ENCODE measurements at regions not wholly inside any gene's neighbourhood (a gene's known extent, or its start where the extent isn't known, plus 50 kb on each side); places are given as distances from the start of the nearest gene placed in this dataset.

GRCh38 chr3:83956431-83956830 is 1002.4 kb upstream of the CADM2 start:
- H3K4me3 ChIP-seq (ENCODE audit: low read length) = no peak overlapping the region
- H3K4me1 ChIP-seq (ENCODE audit: insufficient read depth, low read length) = 0 out of 2 replicates have a peak, but pooled peaks cover 4% of the 10 kb centered on the region
- no peak overlapping the region for H3K27ac ChIP-seq (ENCODE audit: low read length)
- no peaks in the 10 kb centered on the region for H3K9me3 ChIP-seq (ENCODE audit: insufficient read depth, low read depth, low read length)
- H3K9ac ChIP-seq (ENCODE audit: low read depth, low read length) = no peak overlapping the region
- no peaks in the 10 kb centered on the region for H3K36me3 ChIP-seq (ENCODE audit: insufficient read depth, low read depth, low read length)
- H3K27me3 ChIP-seq (ENCODE audit: insufficient read depth, low read length) = no peaks in the 10 kb centered on the region

- Histone ChIP-seq H3K36me3 (ENCODE audit: insufficient read depth, low read depth, low read length) (no peaks in the 10 kb centered on the region), H3K4me3 (ENCODE audit: low read length) (no peak overlapping the region), H3K27ac (ENCODE audit: low read length) (no peak overlapping the region), H3K9me3 (ENCODE audit: insufficient read depth, low read depth, low read length) (no peaks in the 10 kb centered on the region), H3K9ac (ENCODE audit: low read depth, low read length) (no peak overlapping the region), H3K4me1 (ENCODE audit: insufficient read depth, low read length) (no peaks in the 10 kb centered on the region), H3K27me3 (ENCODE audit: insufficient read depth, low read length) (no peaks in the 10 kb centered on the region)
Measured at GRCh38 chr3:83968356-83968755, 990.4 kb upstream of the CADM2 start.

- no peaks in the 10 kb centered on the region for H3K4me1 ChIP-seq (ENCODE audit: insufficient read depth, low read length)
- no peaks in the 10 kb centered on the region for H3K36me3 ChIP-seq (ENCODE audit: insufficient read depth, low read depth, low read length)
- no peaks in the 10 kb centered on the region for H3K27me3 ChIP-seq (ENCODE audit: insufficient read depth, low read length)
- no peak overlapping the region for H3K4me3 ChIP-seq (ENCODE audit: low read length)
- H3K27ac ChIP-seq (ENCODE audit: low read length) = no peak overlapping the region
- H3K9ac ChIP-seq (ENCODE audit: low read depth, low read length) = no peak overlapping the region
- H3K9me3 ChIP-seq (ENCODE audit: insufficient read depth, low read depth, low read length) = no peaks in the 10 kb centered on the region
Measured at GRCh38 chr3:83971666-83972065, 987.1 kb upstream of the CADM2 start.

GRCh38 chr3:84008623-84009022 is 950.2 kb upstream of the CADM2 start:
- H3K27me3 ChIP-seq (ENCODE audit: insufficient read depth, low read length) = no peaks in the 10 kb centered on the region
- H3K9ac ChIP-seq (ENCODE audit: low read depth, low read length) = no peak overlapping the region
- H3K4me3 ChIP-seq (ENCODE audit: low read length) = no peak overlapping the region
- no peak overlapping the region for H3K27ac ChIP-seq (ENCODE audit: low read length)
- no peaks in the 10 kb centered on the region for H3K36me3 ChIP-seq (ENCODE audit: insufficient read depth, low read depth, low read length)
- no peaks in the 10 kb centered on the region for H3K4me1 ChIP-seq (ENCODE audit: insufficient read depth, low read length)
- H3K9me3 ChIP-seq (ENCODE audit: insufficient read depth, low read depth, low read length) = no peaks in the 10 kb centered on the region

- H3K9me3 ChIP-seq (ENCODE audit: insufficient read depth, low read depth, low read length) = no peaks in the 10 kb centered on the region
- no peak overlapping the region for H3K4me3 ChIP-seq (ENCODE audit: low read length)
- no peaks in the 10 kb centered on the region for H3K36me3 ChIP-seq (ENCODE audit: insufficient read depth, low read depth, low read length)
- H3K9ac ChIP-seq (ENCODE audit: low read depth, low read length) = no peak overlapping the region
- no peak overlapping the region for H3K27ac ChIP-seq (ENCODE audit: low read length)
- no peaks in the 10 kb centered on the region for H3K4me1 ChIP-seq (ENCODE audit: insufficient read depth, low read length)
- no peaks in the 10 kb centered on the region for H3K27me3 ChIP-seq (ENCODE audit: insufficient read depth, low read length)
Measured at GRCh38 chr3:84023842-84024241, 934.9 kb upstream of the CADM2 start.

GRCh38 chr3:84039099-84039498 is 919.7 kb upstream of the CADM2 start:
- peaks cover 1% of the 10 kb centered on the region; the same call in 1 of the 2 replicates for H3K9me3 ChIP-seq (ENCODE audit: insufficient read depth, low read depth, low read length)
- H3K4me1 ChIP-seq (ENCODE audit: insufficient read depth, low read length) = no peaks in the 10 kb centered on the region
- H3K27ac ChIP-seq (ENCODE audit: low read length) = no peak overlapping the region
- H3K9ac ChIP-seq (ENCODE audit: low read depth, low read length) = no peak overlapping the region
- H3K36me3 ChIP-seq (ENCODE audit: insufficient read depth, low read depth, low read length) = no peaks in the 10 kb centered on the region
- H3K27me3 ChIP-seq (ENCODE audit: insufficient read depth, low read length) = no peaks in the 10 kb centered on the region
- no peak overlapping the region for H3K4me3 ChIP-seq (ENCODE audit: low read length)

- H3K9me3 ChIP-seq (ENCODE audit: insufficient read depth, low read depth, low read length) = no peaks in the 10 kb centered on the region; the same call in 1 of the 2 replicates
- H3K9ac ChIP-seq (ENCODE audit: low read depth, low read length) = no peak overlapping the region
- no peak overlapping the region for H3K4me3 ChIP-seq (ENCODE audit: low read length)
- H3K27ac ChIP-seq (ENCODE audit: low read length) = no peak overlapping the region
- no peaks in the 10 kb centered on the region for H3K36me3 ChIP-seq (ENCODE audit: insufficient read depth, low read depth, low read length)
- H3K27me3 ChIP-seq (ENCODE audit: insufficient read depth, low read length) = no peaks in the 10 kb centered on the region
- H3K4me1 ChIP-seq (ENCODE audit: insufficient read depth, low read length) = no peaks in the 10 kb centered on the region
Measured at GRCh38 chr3:84042399-84043106, 916.2 kb upstream of the CADM2 start.

GRCh38 chr3:84066915-84067314 is 891.9 kb upstream of the CADM2 start:
- H3K27me3 ChIP-seq (ENCODE audit: insufficient read depth, low read length) = no peaks in the 10 kb centered on the region
- no peak overlapping the region for H3K27ac ChIP-seq (ENCODE audit: low read length)
- H3K9ac ChIP-seq (ENCODE audit: low read depth, low read length) = no peak overlapping the region
- no peak overlapping the region for H3K4me3 ChIP-seq (ENCODE audit: low read length)
- H3K36me3 ChIP-seq (ENCODE audit: insufficient read depth, low read depth, low read length) = no peaks in the 10 kb centered on the region
- H3K4me1 ChIP-seq (ENCODE audit: insufficient read depth, low read length) = no peaks in the 10 kb centered on the region
- no peaks in the 10 kb centered on the region for H3K9me3 ChIP-seq (ENCODE audit: insufficient read depth, low read depth, low read length)

GRCh38 chr3:84073664-84074063 is 885.1 kb upstream of the CADM2 start:
- Histone ChIP-seq H3K27me3 (ENCODE audit: insufficient read depth, low read length) (no peaks in the 10 kb centered on the region), H3K9ac (ENCODE audit: low read depth, low read length) (no peak overlapping the region), H3K36me3 (ENCODE audit: insufficient read depth, low read depth, low read length) (no peaks in the 10 kb centered on the region), H3K4me3 (ENCODE audit: low read length) (no peak overlapping the region), H3K4me1 (ENCODE audit: insufficient read depth, low read length) (no peaks in the 10 kb centered on the region), H3K9me3 (ENCODE audit: insufficient read depth, low read depth, low read length) (peaks cover 8% of the 10 kb centered on the region; the same call in 1 of the 2 replicates), H3K27ac (ENCODE audit: low read length) (no peak overlapping the region)

- no peak overlapping the region for H3K27ac ChIP-seq (ENCODE audit: low read length)
- H3K36me3 ChIP-seq (ENCODE audit: insufficient read depth, low read depth, low read length) = no peaks in the 10 kb centered on the region
- H3K27me3 ChIP-seq (ENCODE audit: insufficient read depth, low read length) = no peaks in the 10 kb centered on the region
- H3K9me3 ChIP-seq (ENCODE audit: insufficient read depth, low read depth, low read length) = peaks cover 8% of the 10 kb centered on the region; the same call in 1 of the 2 replicates
- no peak overlapping the region for H3K9ac ChIP-seq (ENCODE audit: low read depth, low read length)
- H3K4me1 ChIP-seq (ENCODE audit: insufficient read depth, low read length) = no peaks in the 10 kb centered on the region
- no peak overlapping the region for H3K4me3 ChIP-seq (ENCODE audit: low read length)
Measured at GRCh38 chr3:84074767-84075166, 884.0 kb upstream of the CADM2 start.

GRCh38 chr3:84077479-84077878 is 881.3 kb upstream of the CADM2 start:
- Histone ChIP-seq H3K36me3 (ENCODE audit: insufficient read depth, low read depth, low read length) (no peaks in the 10 kb centered on the region), H3K27ac (ENCODE audit: low read length) (no peak overlapping the region), H3K9ac (ENCODE audit: low read depth, low read length) (no peak overlapping the region), H3K27me3 (ENCODE audit: insufficient read depth, low read length) (no peaks in the 10 kb centered on the region), H3K4me1 (ENCODE audit: insufficient read depth, low read length) (no peaks in the 10 kb centered on the region), H3K9me3 (ENCODE audit: insufficient read depth, low read depth, low read length) (peaks cover 8% of the 10 kb centered on the region; the same call in 1 of the 2 replicates), H3K4me3 (ENCODE audit: low read length) (no peak overlapping the region)

- Histone ChIP-seq H3K9me3 (ENCODE audit: insufficient read depth, low read depth, low read length) (peaks cover 21% of the 10 kb centered on the region), H3K36me3 (ENCODE audit: insufficient read depth, low read depth, low read length) (no peaks in the 10 kb centered on the region), H3K4me3 (ENCODE audit: low read length) (no peak overlapping the region), H3K27ac (ENCODE audit: low read length) (no peak overlapping the region), H3K4me1 (ENCODE audit: insufficient read depth, low read length) (no peaks in the 10 kb centered on the region), H3K9ac (ENCODE audit: low read depth, low read length) (no peak overlapping the region), H3K27me3 (ENCODE audit: insufficient read depth, low read length) (no peaks in the 10 kb centered on the region)
Measured at GRCh38 chr3:84082726-84083125, 876.1 kb upstream of the CADM2 start.
